DMS 273 (cell line): ENCODE measurements at regions not wholly inside any gene's neighbourhood (a gene's known extent, or its start where the extent isn't known, plus 50 kb on each side); places are given as distances from the start of the nearest gene placed in this dataset.
"Not testable (repeated sequence)": the region's sequence is repeated elsewhere in the genome, so short reads cannot be mapped to it uniquely, and the experiment has no call there.

Experiments used
- DNase-seq: peaks from one replicate; lab custom pipeline; 2025; ENCODE audit not compliant: unreplicated experiment; lab: John Stamatoyannopoulos, UW

- peak; percentile 74 for DNase-seq
These were observed 78.1 kb upstream of the ETAA1 start for GRCh38 chr2:67318993-67319481.

- DNase-seq: peak; percentile 66
These were observed 76.1 kb upstream of the ETAA1 start for GRCh38 chr2:67320861-67321587.

- DNase-seq: peak; percentile 66
These were observed 75.6 kb upstream of the ETAA1 start for GRCh38 chr2:67321588-67321903.

- peak; percentile 93 for DNase-seq
These were observed 74.7 kb upstream of the ETAA1 start for GRCh38 chr2:67322353-67323001.

- peak; percentile 43 for DNase-seq
These were observed 73.7 kb upstream of the ETAA1 start for GRCh38 chr2:67323209-67323991.

- no peak for DNase-seq
These were observed 67.6 kb upstream of the ETAA1 start for GRCh38 chr2:67329513-67329912.

GRCh38 chr2:67329951-67330350 is 67.2 kb upstream of the ETAA1 start:
- DNase-seq: no peak

GRCh38 chr2:67331419-67332086 is 65.6 kb upstream of the ETAA1 start:
- not testable (repeated sequence) for DNase-seq

GRCh38 chr2:67337903-67338302 is 59.2 kb upstream of the ETAA1 start:
- DNase-seq: no peak

GRCh38 chr2:67338601-67339233 is 58.4 kb upstream of the ETAA1 start:
- DNase-seq: no peak

GRCh38 chr2:67339234-67339885 is 57.8 kb upstream of the ETAA1 start:
- no peak for DNase-seq

GRCh38 chr2:67340133-67341011 is 56.8 kb upstream of the ETAA1 start:
- DNase-seq: no peak

GRCh38 chr2:67341012-67341318 is 56.2 kb upstream of the ETAA1 start:
- no peak for DNase-seq

GRCh38 chr2:67341336-67341735 is 55.8 kb upstream of the ETAA1 start:
- no peak for DNase-seq

- no peak for DNase-seq
These were observed 54.7 kb upstream of the ETAA1 start for GRCh38 chr2:67342394-67342793.

- no peak for DNase-seq
These were observed 50.3 kb upstream of the ETAA1 start for GRCh38 chr2:67346718-67347407.
